Natural killer cell (primary cell): ENCODE measurements at regions not wholly inside any gene's neighbourhood (a gene's known extent, or its start where the extent isn't known, plus 50 kb on each side); places are given as distances from the start of the nearest gene placed in this dataset.

Experiments
- ATAC-seq, 3 donors: fragments of 150-1000 bp in 2 of 3; fragments of 200-7000 bp in 1 of 3; cut with Tn5 transposase; 1 replicate in 1 of 3; 2 replicates in 2 of 3; pipeline ENCODE4 v1.10.0; 2021; ENCODE audit warnings: mild to moderate bottlenecking in 2 of 3, moderate library complexity in 2 of 3
- DNase-seq, 2 donors: peaks; one replicate each; pipeline versions ENCODE4 v3.0.0 to v3.0.0-alpha.2; 2013 to 2021; ENCODE audit warnings: mixed read lengths in 1 of 2
- H3K27ac ChIP-seq: one replicate; pipeline ENCODE4 v1.5.1; 2013; ENCODE audit warnings: mild to moderate bottlenecking, low read length
- H3K27me3 ChIP-seq: one replicate; pipeline ENCODE4 v1.6.1; 2013; ENCODE audit warnings: low read length; ENCODE audit not compliant: control insufficient read depth, insufficient read depth
- H3K36me3 ChIP-seq: one replicate; pipeline ENCODE4 v1.6.1; 2013; ENCODE audit warnings: low read length; ENCODE audit not compliant: control insufficient read depth, insufficient read depth
- H3K4me1 ChIP-seq: one replicate; pipeline ENCODE4 v1.6.1; 2013; ENCODE audit warnings: low read length; ENCODE audit not compliant: control insufficient read depth, insufficient read depth
- H3K4me3 ChIP-seq: one replicate; pipeline ENCODE4 v1.5.1; 2013; ENCODE audit warnings: low read length
- H3K9me3 ChIP-seq: one replicate; pipeline ENCODE4 v1.6.1; 2013; ENCODE audit warnings: low read length; ENCODE audit not compliant: control insufficient read depth, insufficient read depth
- H3K27ac Mint-ChIP-seq, 2 donors: one replicate each; pipeline ENCODE4 v1.8.0; 2022; ENCODE audit warnings: mild to moderate bottlenecking in 2 of 2, mixed read lengths in 2 of 2, moderate library complexity in 1 of 2
- H3K27me3 Mint-ChIP-seq, 2 donors: one replicate each; pipeline ENCODE4 v1.8.0; 2022; ENCODE audit warnings: low read depth in 2 of 2, mixed read lengths in 2 of 2
- H3K36me3 Mint-ChIP-seq: one replicate; pipeline ENCODE4 v1.8.0; 2022; ENCODE audit warnings: mixed read lengths
- H3K4me1 Mint-ChIP-seq, 2 donors: one replicate each; pipeline ENCODE4 v1.8.0; 2022; ENCODE audit warnings: mixed read lengths in 2 of 2
- H3K4me3 Mint-ChIP-seq: one replicate; pipeline ENCODE4 v1.8.0; 2022; ENCODE audit warnings: mild to moderate bottlenecking, moderate library complexity, mixed read lengths
- H3K9me3 Mint-ChIP-seq, 2 donors: one replicate each; pipeline ENCODE4 v1.8.0; 2022; ENCODE audit warnings: mixed read lengths in 2 of 2
- CTCF ChIP-seq: fragments of 200-600 bp; IDR thresholded peaks from one replicate; pipeline ENCODE4 v1.8.0; 2022; ENCODE audit warnings: antibody characterized with exemption
- WGBS: methylation state at CpG from one replicate; pipeline ENCODE4 v1.1.7; 2013; ENCODE audit warnings: missing lambda C conversion rate; ENCODE audit not compliant: insufficient coverage; 5-methylcytosine and 5-hydroxymethylcytosine counted together
- intact Hi-C: fragments of 100-400 bp; cut with micrococcal nuclease; formaldehyde crosslinking; loops from one replicate; pipeline ENCODE4 v1.14.2; 2022

- intact Hi-C loops, result no loop called here
- H3K27me3 Mint-ChIP-seq, result peaks cover 8 to 11% of the 10 kb centered on the region in 2 donors
- H3K36me3 Mint-ChIP-seq, result no peaks in the 10 kb centered on the region
- Histone ChIP-seq H3K9me3 (no peaks in the 10 kb centered on the region), H3K27ac (no peak overlapping the region), H3K4me3 (no peak overlapping the region), H3K4me1 (no peaks in the 10 kb centered on the region), H3K27me3 (no peaks in the 10 kb centered on the region), H3K36me3 (no peaks in the 10 kb centered on the region)
- peaks cover 4 to 6% of the 10 kb centered on the region in 2 donors for H3K9me3 Mint-ChIP-seq
- H3K4me1 Mint-ChIP-seq, result no peaks in the 10 kb centered on the region
- no peak overlapping the region for H3K27ac Mint-ChIP-seq
- DNase-seq, result no peak
- H3K4me3 Mint-ChIP-seq, result no peak overlapping the region
- TF ChIP-seq CTCF, result no peak
- ATAC-seq, result no peak
Measured at GRCh38 chr2:9082158-9082557, 78.7 kb upstream of the MBOAT2 start.

GRCh38 chr2:9081750-9082149 is 78.3 kb upstream of the MBOAT2 start:
- intact Hi-C loops, result no loop called here
- 73% methylated on average over 1 of the region's 2 CpGs for WGBS

GRCh38 chr2:9078405-9078804 is 74.9 kb upstream of the MBOAT2 start:
- H3K4me3 ChIP-seq, result no peak overlapping the region
- H3K9me3 Mint-ChIP-seq, result peaks cover 4 to 6% of the 10 kb centered on the region in 2 donors
- no peak for TF ChIP-seq CTCF
- H3K36me3 ChIP-seq, result no peaks in the 10 kb centered on the region
- intact Hi-C loops, result no loop called here
- no peaks in the 10 kb centered on the region for H3K36me3 Mint-ChIP-seq
- ATAC-seq (no peak), DNase-seq (no peak)
- H3K9me3 ChIP-seq, result no peaks in the 10 kb centered on the region
- H3K4me1 Mint-ChIP-seq, result no peaks in the 10 kb centered on the region
- H3K4me3 Mint-ChIP-seq, result no peak overlapping the region
- no peaks in the 10 kb centered on the region for H3K4me1 ChIP-seq
- WGBS, result 92% methylated on average over 7 of the region's 8 CpGs
- no peak overlapping the region for H3K27ac ChIP-seq
- H3K27me3 ChIP-seq, result no peaks in the 10 kb centered on the region
- peaks cover 6 to 8% of the 10 kb centered on the region in 2 donors for H3K27me3 Mint-ChIP-seq
- H3K27ac Mint-ChIP-seq, result no peak overlapping the region

More at GRCh38 chr2:9081750-9082149, 78.3 kb upstream of the MBOAT2 start:
- Mint-ChIP-seq H3K36me3 (no peaks in the 10 kb centered on the region), H3K27ac (no peak overlapping the region), H3K4me3 (no peak overlapping the region), H3K27me3 (peaks cover 7 to 8% of the 10 kb centered on the region in 2 donors), H3K9me3 (peaks cover 4 to 6% of the 10 kb centered on the region in 2 donors), H3K4me1 (no peaks in the 10 kb centered on the region)
- Histone ChIP-seq H3K27ac (no peak overlapping the region), H3K9me3 (no peaks in the 10 kb centered on the region), H3K27me3 (no peaks in the 10 kb centered on the region), H3K4me3 (no peak overlapping the region), H3K4me1 (no peaks in the 10 kb centered on the region), H3K36me3 (no peaks in the 10 kb centered on the region)
- DNase-seq (no peak), ATAC-seq (no peak)
- no peak for TF ChIP-seq CTCF

GRCh38 chr2:9077691-9078090 is 74.2 kb upstream of the MBOAT2 start:
- no peak overlapping the region for H3K4me3 Mint-ChIP-seq
- intact Hi-C loops, result no loop called here
- no peak for TF ChIP-seq CTCF
- WGBS, result 92% methylated on average over 2 of the region's 2 CpGs
- ATAC-seq (no peak), DNase-seq (no peak)
- H3K36me3 ChIP-seq, result no peaks in the 10 kb centered on the region
- no peak overlapping the region for H3K27ac Mint-ChIP-seq
- H3K27me3 ChIP-seq, result no peaks in the 10 kb centered on the region
- H3K9me3 ChIP-seq, result no peaks in the 10 kb centered on the region
- H3K4me3 ChIP-seq, result no peak overlapping the region
- no peak overlapping the region for H3K27ac ChIP-seq
- no peaks in the 10 kb centered on the region for H3K4me1 Mint-ChIP-seq
- peaks cover 0 to 5% of the 10 kb centered on the region in 2 donors for H3K27me3 Mint-ChIP-seq
- no peaks in the 10 kb centered on the region for H3K4me1 ChIP-seq
- no peaks in the 10 kb centered on the region for H3K36me3 Mint-ChIP-seq
- H3K9me3 Mint-ChIP-seq, result peaks cover 4 to 6% of the 10 kb centered on the region in 2 donors
